Activated gamma-delta T cell treated with Interleukin-2 at 50 U/mL for 16 hours (primary cell): ENCODE measurements at regions not wholly inside any gene's neighbourhood (a gene's known extent, or its start where the extent isn't known, plus 50 kb on each side); places are given as distances from the start of the nearest gene placed in this dataset.
"Not testable (repeated sequence)": the region's sequence is repeated elsewhere in the genome, so short reads cannot be mapped to it uniquely, and the experiment has no call there.

ENCODE experiments used
- DNase-seq: peaks from one replicate; pipeline ENCODE4 v3.0.0-alpha.2; 2020

DNA sequence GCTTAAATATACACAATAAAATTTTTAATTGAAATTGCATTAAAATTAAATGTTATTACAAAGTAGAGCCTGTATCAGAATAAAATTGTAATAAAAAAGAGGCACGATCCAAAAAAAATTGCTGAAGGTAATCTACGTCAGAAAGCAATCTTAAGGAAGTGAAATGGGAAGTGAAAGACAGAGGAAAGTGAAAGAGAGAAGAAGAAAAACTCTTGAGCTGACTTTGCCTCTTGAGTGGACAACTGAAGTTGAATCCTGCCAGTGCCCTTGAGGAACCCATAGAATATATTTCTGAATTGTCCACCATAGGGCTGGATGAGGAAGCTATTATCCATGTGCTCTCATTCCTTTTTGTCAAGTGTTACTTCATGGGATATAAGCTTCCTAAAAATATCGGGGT lies 285.1 kb upstream of the STAC start:
- no peak for DNase-seq

DNA sequence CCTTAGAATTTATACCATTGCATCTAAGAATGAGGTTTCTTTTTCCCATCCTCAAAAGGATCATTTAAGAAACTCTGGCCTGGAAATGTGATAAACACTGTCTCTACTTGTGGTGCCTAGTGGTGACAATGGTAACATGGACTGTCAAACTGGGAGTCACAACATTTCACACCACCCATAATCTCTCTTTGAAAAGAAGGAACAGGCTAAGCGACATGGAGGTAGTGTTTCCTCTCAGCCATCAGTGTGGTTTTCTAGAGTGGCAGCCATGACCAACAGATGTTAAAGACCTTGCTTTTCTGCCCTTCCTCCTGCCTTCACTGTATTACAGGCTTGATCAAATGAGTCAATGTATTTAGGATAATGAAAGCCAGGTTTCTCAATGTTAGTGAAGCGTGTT lies 283.1 kb upstream of the STAC start:
- no peak for DNase-seq

DNA sequence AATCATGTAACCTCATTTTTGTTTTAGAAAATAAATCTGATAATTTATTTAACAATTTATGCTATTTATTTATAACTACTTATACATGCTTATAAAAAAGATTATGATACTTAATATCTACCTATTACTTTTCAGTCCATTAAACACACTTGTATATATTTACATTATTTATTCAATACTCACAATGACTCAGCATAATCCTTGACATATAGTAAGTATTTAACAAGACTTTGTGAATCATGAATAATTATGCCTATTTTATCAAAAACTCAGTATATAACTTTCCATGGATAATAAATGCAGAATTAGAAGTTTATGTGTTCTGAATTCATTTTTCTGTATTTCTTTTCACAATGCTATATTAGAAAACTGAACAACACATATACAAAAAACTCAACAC lies 266.0 kb upstream of the STAC start:
- no peak for DNase-seq

GRCh38 chr3:36124118-36124796 lies 256.0 kb upstream of the STAC start:
- DNase-seq = no peak

DNA sequence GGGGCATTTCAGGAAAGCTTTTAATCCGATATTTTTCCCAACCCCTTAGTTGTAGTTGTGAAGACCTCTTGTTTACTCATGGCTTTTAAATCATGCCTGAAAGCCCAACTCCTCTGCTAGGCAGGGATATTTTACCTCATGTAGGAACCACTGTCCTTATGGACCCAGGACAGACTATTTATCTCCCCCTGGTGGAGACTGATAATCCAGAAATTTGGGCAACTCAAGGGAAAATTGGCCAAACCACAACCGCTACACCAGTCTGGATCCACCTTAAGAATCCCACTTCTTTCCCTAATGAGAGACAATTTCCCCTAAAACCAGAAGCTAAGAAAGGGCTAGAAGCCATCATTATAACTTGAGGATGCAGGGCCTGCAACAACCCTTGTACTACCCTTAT lies 248.1 kb upstream of the STAC start:
- no peak for DNase-seq

DNA sequence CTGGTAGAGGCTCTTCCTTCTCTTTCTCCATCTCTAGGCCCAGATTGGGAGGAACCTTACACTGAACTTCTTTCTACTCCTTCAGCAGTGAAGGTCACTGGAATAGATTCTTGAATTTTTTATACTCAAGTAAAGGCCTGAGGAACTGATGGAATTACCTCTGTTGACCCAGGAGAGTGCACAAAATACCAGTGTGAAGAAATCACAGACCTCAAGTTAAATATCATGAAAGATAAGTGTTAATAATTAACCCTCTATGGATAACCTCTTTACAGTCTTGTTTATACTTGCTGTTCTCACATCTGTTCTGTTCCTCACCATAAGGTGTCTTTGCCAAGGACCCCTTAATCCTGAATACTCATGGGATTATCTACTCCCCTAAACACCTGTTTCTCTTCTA lies 244.4 kb upstream of the STAC start:
- no peak for DNase-seq

- DNase-seq = no peak
Observed at GRCh38 chr3:36142746-36143145, 237.6 kb upstream of the STAC start.

DNA sequence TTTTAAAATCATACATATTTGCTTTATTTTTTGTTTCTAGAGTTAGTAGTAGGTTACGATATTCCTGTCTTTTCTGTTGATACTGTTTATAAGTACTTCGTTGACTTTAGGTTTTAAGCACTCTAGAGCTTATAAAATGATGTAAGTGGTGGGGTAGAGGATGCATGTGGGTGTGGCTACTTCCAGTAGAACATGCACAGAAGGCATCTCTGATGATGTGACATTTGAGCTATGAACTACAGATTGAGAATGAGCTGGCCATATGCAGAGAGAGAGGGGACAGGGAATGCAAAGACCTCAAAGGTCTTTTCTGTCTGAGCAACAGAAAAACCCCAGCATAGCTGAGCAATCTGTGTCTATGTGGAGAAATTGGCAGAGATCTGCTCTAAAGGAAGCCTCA lies 233.9 kb upstream of the STAC start:
- no peak for DNase-seq

GRCh38 chr3:36147934-36148558 lies 232.3 kb upstream of the STAC start:
- DNase-seq = no peak

GRCh38 chr3:36149447-36149865 lies 230.8 kb upstream of the STAC start:
- no peak for DNase-seq

GRCh38 chr3:36155515-36155914 lies 224.8 kb upstream of the STAC start:
- no peak for DNase-seq

- DNase-seq = no peak
Observed at GRCh38 chr3:36164400-36164799, 215.9 kb upstream of the STAC start.

- no peak for DNase-seq
Observed at GRCh38 chr3:36165509-36166290, 214.6 kb upstream of the STAC start.

DNA sequence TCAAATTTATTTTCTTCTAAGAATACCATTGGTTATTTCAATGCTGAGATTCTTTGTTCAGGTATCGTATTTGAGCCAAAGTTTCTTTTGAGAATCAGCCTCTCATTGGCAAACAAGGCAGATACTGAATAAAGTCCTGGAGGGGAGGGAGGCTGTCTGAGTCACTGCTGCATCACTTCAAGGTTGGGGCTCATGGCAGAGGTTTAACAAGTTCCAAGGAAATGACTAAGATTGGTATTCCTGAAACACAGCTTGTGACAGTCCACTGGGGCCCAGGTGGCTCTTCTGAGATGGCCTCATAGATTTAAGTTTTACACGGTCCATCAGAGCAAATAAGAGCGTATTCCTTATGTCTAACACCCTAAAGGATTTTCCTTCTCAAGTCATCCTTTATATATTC lies 213.8 kb upstream of the STAC start:
- no peak for DNase-seq

- DNase-seq = no peak
Observed at GRCh38 chr3:36172699-36173098, 207.6 kb upstream of the STAC start.

DNA sequence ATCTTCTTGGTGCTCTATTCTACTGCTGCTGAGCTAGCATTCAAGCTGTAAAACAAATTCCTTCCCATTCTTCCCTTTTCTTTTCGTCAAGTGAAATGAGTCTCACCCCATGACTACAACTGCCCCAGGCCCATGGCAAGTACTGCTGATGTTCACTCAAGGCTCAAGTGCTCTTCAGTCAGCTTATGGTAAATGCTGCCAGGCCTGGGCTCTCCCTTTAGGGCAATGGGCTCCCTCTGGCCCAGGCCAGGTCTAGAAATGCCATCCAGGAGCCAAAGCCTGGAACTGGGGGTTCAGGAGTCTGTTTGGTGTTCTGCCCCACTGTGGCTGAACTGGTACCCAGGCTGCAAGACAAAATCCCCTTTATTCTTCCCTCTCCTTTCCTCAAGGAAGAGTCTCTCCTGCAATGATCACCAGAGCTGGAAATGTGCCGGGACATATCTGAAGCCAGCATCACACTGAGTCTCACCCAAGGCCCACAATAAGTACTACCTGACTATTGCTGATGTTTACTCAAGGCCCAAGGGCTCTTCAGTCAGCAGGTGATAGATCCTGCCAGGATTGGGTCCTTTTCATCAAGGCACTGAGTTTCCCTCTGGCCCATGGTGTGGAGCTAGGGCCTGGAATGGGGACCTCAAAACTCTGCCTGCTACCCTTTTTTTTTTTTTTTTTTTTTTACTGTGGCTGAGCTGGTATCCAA lies 205.0 kb upstream of the STAC start:
- no peak for DNase-seq

DNA sequence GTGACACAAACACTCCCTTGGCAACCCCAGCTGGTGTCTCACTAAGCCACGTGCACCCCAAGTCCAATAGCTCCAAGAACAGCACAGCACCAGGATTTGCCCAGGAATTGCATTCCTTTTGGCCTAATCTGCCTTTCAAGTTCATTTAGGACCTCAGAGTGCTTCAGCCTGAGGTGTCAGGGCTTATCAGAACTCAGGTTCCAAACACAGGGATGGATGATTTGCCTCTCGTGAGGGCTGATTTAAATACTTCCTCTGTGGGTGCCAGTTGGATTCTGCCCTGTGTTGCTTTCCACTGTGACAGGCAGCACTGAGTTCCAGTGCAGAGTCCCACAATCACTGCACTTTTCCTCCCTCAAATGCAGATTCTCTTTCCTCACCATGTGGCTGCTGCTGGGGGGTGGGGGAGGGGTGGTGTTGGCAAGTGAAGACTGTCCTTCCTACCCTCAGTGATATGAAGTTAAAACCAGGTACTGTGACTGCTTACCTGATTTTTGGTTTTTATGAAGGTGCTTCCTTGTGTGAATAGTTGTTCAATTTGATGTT lies 204.3 kb upstream of the STAC start:
- DNase-seq = no peak

DNA sequence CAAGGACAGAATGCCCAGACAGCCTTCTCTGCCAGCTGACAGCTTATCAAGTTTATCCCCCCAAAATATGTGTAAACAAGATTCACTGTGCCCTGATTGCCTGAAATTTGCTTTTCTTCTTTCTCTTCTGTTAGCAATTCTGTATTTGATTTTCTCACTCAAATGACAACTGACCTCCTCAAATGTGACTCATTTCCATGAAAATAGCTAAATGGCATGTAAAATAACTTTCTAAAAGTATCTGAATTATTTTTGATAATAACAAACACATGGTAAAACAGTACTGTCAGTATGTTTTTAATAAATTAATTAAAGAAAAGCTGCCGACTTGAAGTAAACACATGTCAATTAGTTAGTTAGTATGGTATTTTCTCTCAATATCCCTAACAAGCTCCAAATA lies 202.3 kb upstream of the STAC start:
- DNase-seq = no peak

- DNase-seq = no peak
Observed at GRCh38 chr3:36182024-36182423, 198.3 kb upstream of the STAC start.

DNA sequence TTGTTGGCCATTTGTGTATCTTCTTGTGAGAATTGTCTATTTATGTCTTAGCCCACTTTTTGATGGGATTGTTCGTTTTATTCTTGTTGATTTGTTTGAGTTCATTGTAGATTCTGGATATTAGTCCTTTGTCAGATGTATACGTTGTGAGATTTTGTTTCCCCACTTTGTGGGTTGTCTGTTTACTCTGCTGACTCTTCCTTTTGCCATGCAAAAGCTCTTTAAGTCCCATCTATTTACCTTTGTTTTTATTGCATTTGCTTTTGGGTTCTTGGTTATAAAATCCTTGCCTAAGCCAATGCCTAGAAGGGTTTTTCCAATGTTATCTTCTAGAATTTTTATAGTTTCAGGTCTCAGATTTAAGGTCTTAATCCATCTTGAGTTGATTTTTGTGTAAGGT lies 193.1 kb upstream of the STAC start:
- DNase-seq = not testable (repeated sequence)

DNA sequence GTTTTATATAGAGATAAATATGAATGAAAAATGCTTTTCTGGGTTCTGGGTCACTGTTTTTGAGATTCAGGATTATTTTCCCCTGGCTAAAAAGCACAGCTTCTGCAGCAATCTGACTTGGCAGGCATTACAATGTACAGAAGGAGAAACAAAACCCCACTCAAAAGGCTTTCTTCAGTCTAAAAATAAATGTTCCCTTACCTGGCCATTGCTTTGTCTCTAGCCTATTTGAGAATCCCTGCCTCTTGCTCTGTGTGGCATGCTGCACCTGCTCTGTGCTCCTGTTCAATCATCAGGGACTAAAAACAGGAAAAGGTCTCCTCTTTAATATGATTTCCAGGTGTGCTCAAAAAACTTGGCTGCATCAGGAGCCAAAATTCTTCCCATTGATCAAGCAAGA lies 187.4 kb upstream of the STAC start:
- DNase-seq = no peak

- DNase-seq = no peak
Observed at GRCh38 chr3:36193448-36193847, 186.9 kb upstream of the STAC start.

DNA sequence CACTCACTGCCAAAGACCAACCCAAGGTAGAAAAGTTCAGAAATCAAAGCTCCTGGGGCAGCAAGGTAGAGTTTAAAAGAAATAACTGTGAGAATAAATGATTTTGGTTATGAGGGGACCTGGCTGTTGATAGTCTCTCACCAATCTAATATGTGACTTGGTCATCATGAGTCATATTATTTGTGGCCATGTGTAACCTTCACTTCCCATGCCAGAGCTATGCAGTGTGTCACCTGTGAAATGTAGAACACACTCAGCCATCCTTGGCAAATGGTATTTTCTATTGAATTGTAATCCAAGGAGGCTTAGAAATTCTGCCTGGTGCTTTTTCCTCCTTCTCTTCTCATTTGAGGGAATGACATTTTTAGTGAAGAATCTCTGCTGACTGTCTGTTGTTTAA lies 184.2 kb upstream of the STAC start:
- no peak for DNase-seq
